Activated CD4-positive, CD25-positive, alpha-beta regulatory T cell treated with anti-CD3 and anti-CD28 coated beads, Interleukin-2, amount 50 U/mL, for 72 hours (primary cell): ENCODE measurements at regions not wholly inside any gene's neighbourhood (a gene's known extent, or its start where the extent isn't known, plus 50 kb on each side); places are given as distances from the start of the nearest gene placed in this dataset.

Experiments
- DNase-seq: peaks from one replicate; pipeline ENCODE4 v3.0.0; 2021

DNA sequence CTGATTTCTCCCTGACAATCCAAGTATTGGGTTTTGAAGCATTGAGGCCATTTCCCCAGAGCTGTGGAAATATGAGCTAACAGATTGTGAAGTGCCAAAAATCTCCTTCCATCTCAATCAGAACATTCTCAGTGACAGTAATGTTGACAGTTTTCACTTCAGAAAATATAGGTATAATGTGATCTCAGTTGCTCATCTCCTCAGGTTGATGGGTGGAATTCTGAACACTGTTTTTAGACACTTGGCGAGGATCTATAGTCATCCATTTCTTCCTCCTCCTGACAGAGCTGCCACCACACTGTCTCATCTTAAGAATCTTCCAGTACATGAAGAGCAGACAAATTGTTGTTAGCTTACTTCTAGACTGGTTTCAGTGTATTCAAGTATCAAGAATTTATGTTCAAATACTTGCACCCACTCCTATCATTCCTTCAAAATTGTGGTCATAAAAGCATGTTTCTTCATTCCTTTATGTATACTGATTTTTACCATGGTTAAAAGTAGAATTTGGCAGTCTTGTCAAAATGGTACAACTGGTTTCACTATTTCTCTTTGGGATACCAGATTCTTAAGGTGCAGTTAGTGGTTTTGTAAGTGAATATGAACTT, 199.7 kb upstream of the TLE4 start:
- no peak for DNase-seq

- DNase-seq: no peak
Measured at GRCh38 chr9:79377339-79377855, 194.4 kb upstream of the TLE4 start.

DNA sequence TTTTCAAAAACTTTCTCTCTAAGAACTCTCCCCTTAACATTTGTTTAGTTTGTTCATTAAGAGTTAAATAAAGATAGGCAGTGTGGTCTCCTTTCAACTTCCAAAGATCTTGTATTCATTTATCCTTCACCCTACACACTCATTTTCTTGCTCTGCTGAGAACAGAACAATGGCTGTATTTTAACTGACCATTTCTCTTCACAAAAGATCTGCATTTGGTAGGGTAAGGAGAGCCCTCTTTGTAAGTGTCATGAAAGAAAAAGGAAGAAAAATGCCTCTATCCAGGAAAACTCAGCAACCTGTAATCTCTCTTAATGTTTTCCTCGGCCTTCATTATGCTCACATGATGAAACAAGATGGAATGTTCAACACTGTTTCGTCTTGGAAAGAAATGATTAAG, 193.7 kb upstream of the TLE4 start:
- DNase-seq: no peak

- DNase-seq: no peak
Measured at GRCh38 chr9:79382044-79382443, 189.7 kb upstream of the TLE4 start.

DNA sequence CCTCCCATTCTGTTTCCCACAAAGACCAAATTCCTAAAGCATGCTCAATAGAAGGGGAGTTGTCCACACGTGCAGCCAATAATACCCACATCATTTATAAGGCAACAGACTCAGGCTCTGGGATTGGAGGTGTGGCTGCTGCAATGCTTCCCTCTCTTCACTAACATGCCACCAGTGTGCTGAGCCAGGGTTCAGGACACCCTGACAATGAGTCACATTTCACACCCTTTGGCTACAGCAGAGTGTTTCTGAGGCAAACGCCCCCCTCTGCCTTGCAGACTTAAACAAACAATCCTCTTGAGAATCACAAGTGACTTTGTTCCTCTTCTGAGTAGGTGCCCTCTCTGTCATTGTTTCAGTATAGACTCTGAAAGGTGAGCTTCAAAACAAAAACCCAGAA, 189.3 kb upstream of the TLE4 start:
- DNase-seq: no peak

DNA sequence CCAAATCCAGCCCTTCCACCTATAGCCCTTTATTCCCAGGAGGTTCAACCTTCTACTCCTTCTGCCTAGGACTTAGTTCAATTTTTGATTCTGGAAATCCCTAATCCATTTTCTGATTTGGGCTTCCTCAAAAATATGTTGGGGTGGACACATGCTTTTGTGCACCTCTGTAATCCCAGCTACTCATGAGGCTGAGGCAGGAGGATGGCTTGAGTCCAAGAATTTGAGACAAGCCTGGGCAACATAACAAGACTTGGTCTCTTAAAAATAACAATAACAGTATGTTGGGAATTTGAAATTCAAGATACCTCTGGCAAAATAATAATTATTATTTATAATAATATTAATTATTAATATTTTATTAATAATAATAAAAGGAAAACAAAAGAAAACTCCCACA, 188.7 kb upstream of the TLE4 start:
- no peak for DNase-seq

GRCh38 chr9:79384091-79384490, 187.7 kb upstream of the TLE4 start:
- DNase-seq: no peak

- DNase-seq: no peak
Measured at GRCh38 chr9:79384501-79384900, 187.3 kb upstream of the TLE4 start.

DNA sequence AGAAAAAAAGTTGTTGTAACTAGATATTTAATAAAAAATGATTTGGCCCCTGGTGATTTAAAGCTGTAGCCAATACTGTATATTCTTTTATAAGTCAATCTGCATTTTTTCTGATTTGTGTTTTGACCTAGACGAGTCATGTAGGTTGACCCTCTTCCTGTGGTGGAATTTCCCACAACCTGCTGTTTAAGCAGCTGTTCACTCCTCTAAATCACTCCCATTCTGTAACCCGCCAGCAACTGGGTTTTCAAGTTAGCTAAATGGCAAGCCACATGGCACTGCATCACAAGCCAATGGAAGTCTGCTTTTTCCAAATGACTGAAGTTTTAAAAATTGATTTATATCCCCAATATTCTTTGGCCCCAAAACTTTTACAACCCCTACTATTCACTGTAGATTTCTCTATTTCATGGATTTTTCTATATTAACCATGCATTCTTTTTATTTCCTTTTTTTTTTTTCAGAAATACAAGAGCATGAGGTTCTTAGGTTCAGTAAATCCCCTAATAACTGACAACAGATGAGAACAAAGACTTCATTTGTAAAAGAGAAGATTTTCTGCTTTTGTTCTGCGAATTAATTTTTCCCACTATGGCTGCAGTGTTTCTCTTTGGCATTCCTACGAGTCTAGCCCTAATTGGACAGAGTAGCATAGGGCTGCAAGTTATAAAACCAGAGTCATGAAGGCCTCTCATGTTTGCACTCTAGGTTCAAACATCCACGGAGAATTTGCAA, 184.5 kb upstream of the TLE4 start:
- no peak for DNase-seq

- DNase-seq: no peak
Measured at GRCh38 chr9:79390077-79390698, 181.6 kb upstream of the TLE4 start.

- no peak for DNase-seq
Measured at GRCh38 chr9:79390781-79391770, 180.7 kb upstream of the TLE4 start.

GRCh38 chr9:79395228-79395627, 176.5 kb upstream of the TLE4 start:
- DNase-seq: no peak

- no peak for DNase-seq
Measured at GRCh38 chr9:79395755-79396154, 176.0 kb upstream of the TLE4 start.

DNA sequence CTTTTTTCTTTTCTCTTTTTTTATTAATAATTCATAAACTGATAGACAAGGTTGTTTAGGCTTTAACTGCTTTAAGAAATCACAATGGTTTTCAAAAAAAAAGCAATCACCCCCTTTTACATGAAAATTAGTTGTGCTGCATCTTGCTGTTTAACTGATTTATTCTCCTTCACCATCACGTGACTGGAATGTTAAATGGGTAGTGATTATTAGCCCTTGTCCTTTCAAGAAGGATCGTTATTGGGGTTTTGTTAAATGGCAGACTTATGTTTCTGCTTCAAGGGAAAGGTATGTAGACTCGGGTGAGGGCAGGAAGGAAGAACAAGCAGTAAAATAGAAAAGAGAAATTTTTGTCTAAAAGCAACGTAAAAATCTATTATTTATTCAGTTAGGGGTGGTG, 175.6 kb upstream of the TLE4 start:
- no peak for DNase-seq

DNA sequence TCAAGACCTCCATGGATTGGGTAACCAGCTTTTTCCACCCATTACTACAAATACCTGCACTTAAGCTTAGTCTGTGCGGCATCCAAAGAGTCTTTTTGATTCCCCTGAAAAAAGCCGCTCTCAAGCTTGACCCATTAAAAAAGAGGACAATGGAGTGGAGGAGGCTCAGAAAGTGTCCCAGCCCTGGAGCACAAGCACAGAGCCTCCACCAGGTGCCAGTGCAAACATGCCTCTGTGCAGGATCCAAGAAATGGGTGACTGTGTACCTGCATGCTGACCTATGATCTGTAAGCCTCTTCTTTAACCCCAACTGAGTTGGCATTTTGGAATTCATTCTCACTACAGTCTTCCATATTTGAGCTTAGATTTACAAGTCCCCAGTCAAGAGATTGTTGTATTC, 168.3 kb upstream of the TLE4 start:
- DNase-seq: no peak

GRCh38 chr9:79408200-79408599, 163.6 kb upstream of the TLE4 start:
- no peak for DNase-seq

- DNase-seq: no peak
Measured at GRCh38 chr9:79408617-79409016, 163.1 kb upstream of the TLE4 start.

DNA sequence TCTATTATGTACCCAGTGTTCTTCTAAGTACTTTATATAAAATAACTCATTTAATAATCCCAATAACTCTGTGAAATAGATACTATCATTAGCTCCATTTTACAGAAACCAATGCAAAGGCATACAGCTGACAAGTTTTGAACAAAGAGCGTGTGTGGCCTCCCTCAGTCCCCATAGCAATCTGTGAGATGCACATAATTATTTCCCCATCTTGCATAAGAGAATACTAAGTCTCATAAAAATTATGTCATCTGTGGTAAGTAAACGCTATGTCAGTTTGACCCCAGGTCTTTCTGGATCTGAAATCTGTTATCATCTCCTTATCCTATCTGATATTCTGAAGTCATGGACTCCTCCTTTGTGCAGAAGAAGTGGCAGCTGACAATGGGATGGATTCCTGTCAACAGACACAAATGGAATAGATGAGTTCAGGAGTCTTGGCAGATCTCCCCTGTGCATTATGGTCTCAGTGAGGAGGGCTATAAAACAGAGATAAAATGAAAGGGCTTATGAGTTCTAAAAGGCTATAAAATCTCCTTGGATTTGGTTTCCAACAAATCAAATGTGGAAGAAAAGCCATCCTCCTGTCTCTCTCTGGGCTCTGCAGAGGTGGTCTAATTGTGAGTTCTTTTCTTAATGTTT, 162.5 kb upstream of the TLE4 start:
- no peak for DNase-seq

DNA sequence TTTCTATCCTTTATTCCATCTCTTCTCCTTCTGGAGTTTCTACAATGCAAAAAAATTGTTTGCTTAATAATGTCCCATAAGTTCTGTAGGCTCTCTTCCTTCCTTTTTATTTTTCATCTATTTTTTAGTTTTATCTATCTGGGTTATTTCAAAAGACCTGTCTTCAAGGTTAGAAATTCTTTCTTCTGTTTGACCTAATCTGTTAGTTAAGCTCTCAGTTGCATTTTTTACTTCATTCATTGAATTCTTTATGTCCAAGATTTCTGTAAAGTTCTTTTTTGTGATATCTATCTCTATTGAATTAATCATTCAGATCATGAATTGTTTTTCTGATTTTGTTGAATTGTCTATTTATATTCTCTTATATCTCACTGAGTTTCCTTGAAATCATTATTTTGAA, 145.9 kb upstream of the TLE4 start:
- DNase-seq: no peak

DNA sequence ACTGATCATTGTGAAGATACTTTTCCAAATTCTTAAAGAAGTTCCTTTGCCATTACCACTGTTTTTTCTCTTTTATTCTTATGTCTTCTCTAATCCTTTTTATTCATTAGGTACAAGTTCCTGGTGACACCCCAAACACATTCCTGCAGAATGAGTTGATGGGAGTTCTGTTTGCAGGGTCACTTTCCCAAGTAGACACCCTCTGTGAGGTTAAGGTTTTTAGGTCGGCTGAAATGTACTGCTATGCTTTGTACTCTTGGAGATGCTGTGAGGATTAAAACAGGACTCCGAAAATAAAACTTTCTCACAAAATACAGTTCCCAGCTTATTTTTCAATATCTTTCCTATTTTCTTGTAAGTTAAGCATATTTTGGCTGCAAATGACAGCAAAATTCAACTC, 143.3 kb upstream of the TLE4 start:
- DNase-seq: no peak

GRCh38 chr9:79430619-79431018, 141.1 kb upstream of the TLE4 start:
- DNase-seq: no peak

- no peak for DNase-seq
Measured at GRCh38 chr9:79431019-79431679, 140.6 kb upstream of the TLE4 start.
